Keratinocyte (primary cell): ENCODE measurements at regions not wholly inside any gene's neighbourhood (a gene's known extent, or its start where the extent isn't known, plus 50 kb on each side); places are given as distances from the start of the nearest gene placed in this dataset.

ENCODE experiments used
- DNase-seq: peaks from one replicate; pipeline ENCODE4 v3.0.0-alpha.2; 2011; ENCODE audit warnings: low read depth, missing footprints, low spot score
- FAIRE-seq: peaks from 2 replicates; lab custom pipeline; 2011; peaks lifted over from hg19 to GRCh38; lab: Jason Lieb, UNC
- H2AFZ ChIP-seq: 2 replicates; pipeline ENCODE4 v1.6.0; 2012; ENCODE audit warnings: low read length, control low read depth, inconsistent platforms; ENCODE audit not compliant: control insufficient read depth
- H3K27ac ChIP-seq: 2 replicates; pipeline ENCODE4 v1.5.1; 2011; ENCODE audit warnings: low read length; ENCODE audit not compliant: control insufficient read depth, insufficient read depth
- H3K27me3 ChIP-seq: 3 replicates; pipeline ENCODE4 v1.6.0; 2011; ENCODE audit warnings: low read length; ENCODE audit not compliant: control insufficient read depth, insufficient read depth; ENCODE audit errors: extremely low read depth
- H3K36me3 ChIP-seq, 2 experiments: 2 replicates in 1 of 2; 3 replicates in 1 of 2; pipeline ENCODE4 v1.5.1; 2011; ENCODE audit warnings: low read length in 2 of 2, mild to moderate bottlenecking in 1 of 2; ENCODE audit not compliant: control insufficient read depth in 2 of 2, insufficient read depth in 2 of 2; ENCODE audit errors: extremely low read depth in 1 of 2
- H3K4me1 ChIP-seq: 3 replicates; pipeline ENCODE4 v1.5.1; 2011; ENCODE audit warnings: low read length; ENCODE audit not compliant: control insufficient read depth, insufficient read depth; ENCODE audit errors: extremely low read depth
- H3K4me2 ChIP-seq: 3 replicates; pipeline ENCODE4 v1.6.0; 2011; ENCODE audit warnings: low read depth, low read length; ENCODE audit not compliant: control insufficient read depth, insufficient read depth; ENCODE audit errors: extremely low read depth
- H3K4me3 ChIP-seq, 3 experiments: fragments of 200-600 bp in 1 of 3; sonication (generic) in 1 of 3; 2 replicates in 2 of 3; 3 replicates in 1 of 3; pipeline ENCODE4 v1.5.1; 2011 to 2016; ENCODE audit warnings: low read length in 3 of 3, mild to moderate bottlenecking in 3 of 3, control low read depth in 2 of 3, inconsistent platforms in 1 of 3, low read depth in 1 of 3, mixed read lengths in 1 of 3, mixed run types in 1 of 3, moderate library complexity in 1 of 3; ENCODE audit not compliant: control insufficient read depth in 2 of 3, insufficient read depth in 2 of 3; ENCODE audit errors: extremely low read depth in 1 of 3
- H3K79me2 ChIP-seq: 2 replicates; pipeline ENCODE4 v1.6.0; 2012; ENCODE audit warnings: low read length; ENCODE audit not compliant: control insufficient read depth, insufficient read depth
- H3K9ac ChIP-seq: 3 replicates; pipeline ENCODE4 v1.6.0; 2011; ENCODE audit warnings: low read length; ENCODE audit not compliant: control insufficient read depth, insufficient read depth; ENCODE audit errors: extremely low read depth
- H3K9me1 ChIP-seq: 3 replicates; pipeline ENCODE4 v1.6.0; 2011; ENCODE audit warnings: low read length; ENCODE audit not compliant: control insufficient read depth, insufficient read depth; ENCODE audit errors: extremely low read depth
- H3K9me3 ChIP-seq: 2 replicates; pipeline ENCODE4 v1.5.1; 2012; ENCODE audit warnings: low read depth, low read length; ENCODE audit not compliant: control insufficient read depth
- H4K20me1 ChIP-seq: 3 replicates; pipeline ENCODE4 v1.6.0; 2011; ENCODE audit warnings: low read length; ENCODE audit not compliant: control insufficient read depth, insufficient read depth; ENCODE audit errors: extremely low read depth
- CTCF ChIP-seq, 3 experiments: IDR thresholded peaks in 1 of 3; conservative IDR thresholded peaks in 1 of 3; optimal IDR thresholded peaks in 1 of 3; 2 replicates in 2 of 3; 3 replicates in 1 of 3; pipeline versions ENCODE3 to v1.5.1; 2011; ENCODE audit warnings: low read length in 3 of 3, mild to moderate bottlenecking in 3 of 3, moderate library complexity in 2 of 3, control low read depth in 1 of 3, inconsistent platforms in 1 of 3; ENCODE audit not compliant: insufficient read depth in 2 of 3; ENCODE audit errors: extremely low read depth in 1 of 3
- EZH2 ChIP-seq: IDR thresholded peaks from one replicate; pipeline ENCODE4 v1.6.1; 2012; ENCODE audit warnings: inconsistent platforms, mild to moderate bottlenecking, low read length, moderate library complexity
- dilution Hi-C: fragments of 300-500 bp; cut with MboI; formaldehyde crosslinking; loops from one replicate; pipeline ENCODE4 v1.7.0; 2020; ENCODE audit warnings: low sequenced_read_pairs; ENCODE audit not compliant: extremely low pct_ligation_motif_present

- H3K36me3 ChIP-seq = no peaks in the 10 kb centered on the region
Measured at GRCh38 chr20:37630993-37631392, 62.8 kb upstream of the CTNNBL1 start.

GRCh38 chr20:37630166-37630565, 63.7 kb upstream of the CTNNBL1 start:
- no peaks in the 10 kb centered on the region for H4K20me1 ChIP-seq
- H3K4me2 ChIP-seq = no peak overlapping the region
- H3K4me3 ChIP-seq = no peak overlapping the region
- no peak overlapping the region for H3K9ac ChIP-seq
- peaks cover 16% of the 10 kb centered on the region for H3K27me3 ChIP-seq
- H2AFZ ChIP-seq = no peak overlapping the region
- H3K27ac ChIP-seq = no peak overlapping the region
- no peaks in the 10 kb centered on the region for H3K4me1 ChIP-seq
- no peaks in the 10 kb centered on the region for H3K79me2 ChIP-seq
- no peak for FAIRE-seq
- no peak for DNase-seq
- H3K9me3 ChIP-seq = peaks cover 1% of the 10 kb centered on the region
- H3K36me3 ChIP-seq = no peaks in the 10 kb centered on the region
- TF ChIP-seq CTCF (optimal IDR thresholded peaks at IDR 0.05 in 1 of 3, IDR thresholded peaks at IDR 0.05 in 1 of 3, conservative IDR thresholded peaks at IDR 0.05 in 1 of 3; ENCODE audit: extremely low read depth in 1 of 3, insufficient read depth in 2 of 3, low read length in 3 of 3) = no peak
- TF ChIP-seq EZH2 = no peak
- dilution Hi-C loops = no loop called here
- no peaks in the 10 kb centered on the region for H3K9me1 ChIP-seq

More at GRCh38 chr20:37630993-37631392, 62.8 kb upstream of the CTNNBL1 start:
- no peaks in the 10 kb centered on the region for H3K79me2 ChIP-seq
- H3K9me3 ChIP-seq = peaks cover 1% of the 10 kb centered on the region
- H3K4me3 ChIP-seq = no peak overlapping the region
- FAIRE-seq (no peak), DNase-seq (no peak)
- TF ChIP-seq EZH2 (no peak), CTCF (optimal IDR thresholded peaks at IDR 0.05 in 1 of 3, IDR thresholded peaks at IDR 0.05 in 1 of 3, conservative IDR thresholded peaks at IDR 0.05 in 1 of 3; ENCODE audit: extremely low read depth in 1 of 3, insufficient read depth in 2 of 3, low read length in 3 of 3) (no peak)
- H3K9ac ChIP-seq = no peak overlapping the region
- H3K27ac ChIP-seq = no peak overlapping the region
- no peak overlapping the region for H3K4me2 ChIP-seq
- no peaks in the 10 kb centered on the region for H4K20me1 ChIP-seq
- H3K27me3 ChIP-seq = peaks cover 16% of the 10 kb centered on the region
- dilution Hi-C loops = no loop called here
- no peaks in the 10 kb centered on the region for H3K9me1 ChIP-seq
- H2AFZ ChIP-seq = no peak overlapping the region
- H3K4me1 ChIP-seq = no peaks in the 10 kb centered on the region
